Panc1 (cell line): ENCODE measurements at regions not wholly inside any gene's neighbourhood (a gene's known extent, or its start where the extent isn't known, plus 50 kb on each side); places are given as distances from the start of the nearest gene placed in this dataset.

Source experiments
- ATAC-seq: fragments of 200-7000 bp; cut with Tn5 transposase; 2 replicates; pipeline ENCODE4 v1.9.1; 2020; ENCODE audit warnings: mild to moderate bottlenecking, moderate library complexity
- BruUV-seq: library from RNA; stranded (reverse); fragments of 400-500 nt; replicated peaks from 2 replicates; lab custom pipeline; 2021; lab: Mats Ljungman, UMichigan
- CTCF ChIA-PET: fragments of 300-600 bp; sonication (Branson Sonifier 250); formaldehyde crosslinking; loops from one replicate; lab custom pipeline; 2022; ENCODE audit warnings: antibody characterized with exemption; lab: Charles Lee
- POLR2A ChIA-PET: fragments of 300-600 bp; sonication (Branson Sonifier 250); formaldehyde crosslinking; loops from one replicate; lab custom pipeline; 2022; ENCODE audit warnings: antibody characterized with exemption; lab: Charles Lee
- DNase-seq: peaks from one replicate; pipeline ENCODE4 v3.0.0-alpha.2; 2010; ENCODE audit warnings: low read depth, low spot score
- H3K27ac ChIP-seq: 2 replicates; pipeline ENCODE4 v1.5.1; 2011; ENCODE audit warnings: mild to moderate bottlenecking, low read length, inconsistent platforms
- H3K27me3 ChIP-seq: fragments of 200-500 bp; sonication (Bioruptor generic); 2 replicates; pipeline ENCODE4 v1.6.0; 2014; ENCODE audit warnings: low read length, inconsistent platforms; ENCODE audit not compliant: control insufficient read depth, insufficient read depth
- H3K36me3 ChIP-seq: fragments of 200-500 bp; sonication (Bioruptor generic); 2 replicates; pipeline ENCODE4 v1.5.1; 2014; ENCODE audit warnings: inconsistent platforms, mild to moderate bottlenecking, low read length, moderate library complexity; ENCODE audit not compliant: control insufficient read depth, insufficient read depth
- H3K4me1 ChIP-seq: 2 replicates; pipeline ENCODE4 v1.5.1; 2011; ENCODE audit warnings: inconsistent platforms, mild to moderate bottlenecking, low read length, moderate library complexity; ENCODE audit not compliant: control insufficient read depth, insufficient read depth
- H3K4me3 ChIP-seq, 2 experiments: 2 replicates each; pipeline ENCODE4 v1.5.1; 2011 to 2012; ENCODE audit warnings: low read depth in 2 of 2, low read length in 2 of 2, mild to moderate bottlenecking in 2 of 2, inconsistent platforms in 1 of 2, moderate library complexity in 1 of 2
- H3K9me3 ChIP-seq: fragments of 200-500 bp; sonication (Bioruptor generic); 2 replicates; pipeline ENCODE4 v1.5.1; 2014; ENCODE audit warnings: low read depth, mild to moderate bottlenecking, inconsistent platforms, low read length, moderate library complexity; ENCODE audit not compliant: control insufficient read depth, insufficient read depth
- CTCF ChIP-seq: fragments of 450-650 bp; IDR thresholded peaks from 2 replicates; pipeline ENCODE4 v1.5.1; 2017; ENCODE audit warnings: mild to moderate bottlenecking
- POLR2AphosphoS5 ChIP-seq: IDR thresholded peaks from 2 replicates; pipeline ENCODE4 v1.6.1; 2012; ENCODE audit warnings: mild to moderate bottlenecking, low read depth, low read length, moderate library complexity
- REST ChIP-seq, 2 experiments: IDR thresholded peaks; 2 replicates each; pipeline ENCODE4 v1.6.1; 2011 to 2012; ENCODE audit warnings: low read depth in 2 of 2, control low read depth in 1 of 2, low read length in 1 of 2, mild to moderate bottlenecking in 1 of 2, moderate library complexity in 1 of 2; ENCODE audit not compliant: insufficient read depth in 1 of 2
- SIN3A ChIP-seq: IDR thresholded peaks from 2 replicates; pipeline ENCODE4 v1.6.1; 2012; ENCODE audit warnings: low read depth, mild to moderate bottlenecking, low read length, moderate library complexity, borderline replicate concordance; ENCODE audit not compliant: insufficient read depth
- TCF7L2 ChIP-seq: IDR thresholded peaks from 2 replicates; pipeline ENCODE4 v1.6.1; 2011; ENCODE audit warnings: mild to moderate bottlenecking, low read depth, low read length, inconsistent platforms
- in situ Hi-C: cut with HindIII; loops from 2 replicates; pipeline ENCODE4 v1.10.0; 2016; ENCODE audit warnings: low sequenced_read_pairs, low pct_unique_long_range_greater_than_20kb
- intact Hi-C: fragments of 100-400 bp; cut with micrococcal nuclease; formaldehyde crosslinking; loops from one replicate; pipeline ENCODE4 v1.10.0; 2022; ENCODE audit not compliant: unreplicated experiment

GRCh38 chr3:106293161-106293560 lies 424.3 kb upstream of the CBLB start:
- no peak overlapping the region for H3K27ac ChIP-seq
- no TSS peak for BruUV-seq
- in situ Hi-C loops (no loop called here), intact Hi-C loops (no loop called here)
- ATAC-seq (no peak), DNase-seq (no peak)
- H3K4me1 ChIP-seq = no peaks in the 10 kb centered on the region
- ChIA-PET POLR2A (no interaction called here), CTCF (no interaction called here)
- no peaks in the 10 kb centered on the region for H3K27me3 ChIP-seq
- no peak overlapping the region for H3K4me3 ChIP-seq
- H3K36me3 ChIP-seq = no peaks in the 10 kb centered on the region
- TF ChIP-seq POLR2AphosphoS5 (no peak), CTCF (no peak), TCF7L2 (no peak), REST (IDR thresholded peaks at IDR 0.05; ENCODE audit: insufficient read depth in 1 of 2, low read depth in 2 of 2, low read length in 1 of 2) (no peak), SIN3A (no peak)
- H3K9me3 ChIP-seq = no peaks in the 10 kb centered on the region

GRCh38 chr3:106294121-106294520 lies 425.3 kb upstream of the CBLB start:
- Histone ChIP-seq H3K36me3 (no peaks in the 10 kb centered on the region), H3K4me1 (no peaks in the 10 kb centered on the region), H3K27ac (no peak overlapping the region), H3K9me3 (no peaks in the 10 kb centered on the region), H3K27me3 (no peaks in the 10 kb centered on the region), H3K4me3 (no peak overlapping the region)
- no TSS peak for BruUV-seq
- in situ Hi-C loops = no loop called here
- no peak for TF ChIP-seq REST (IDR thresholded peaks at IDR 0.05; ENCODE audit: insufficient read depth in 1 of 2, low read depth in 2 of 2, low read length in 1 of 2)
- TF ChIP-seq CTCF = no peak
- intact Hi-C loops = no loop called here
- ATAC-seq = no peak
- POLR2A ChIA-PET = no interaction called here
- DNase-seq = no peak
- CTCF ChIA-PET = no interaction called here
